GM23338 (cell line): ENCODE measurements at regions not wholly inside any gene's neighbourhood (a gene's known extent, or its start where the extent isn't known, plus 50 kb on each side); places are given as distances from the start of the nearest gene placed in this dataset.

Experiments used
- ATAC-seq: fragments of 200-7000 bp; cut with Tn5 transposase; 3 replicates; pipeline ENCODE4 v1.9.1; 2020
- DNase-seq: peaks from one replicate; pipeline ENCODE4 v3.0.0-alpha.2; 2015; ENCODE audit warnings: low spot score
- H2AFZ ChIP-seq: fragments of 200-600 bp; sonication (generic); 2 replicates; pipeline ENCODE4 v1.8.0; 2016; ENCODE audit warnings: antibody characterized with exemption, mild to moderate bottlenecking, moderate library complexity
- H3F3A ChIP-seq: fragments of 200-600 bp; sonication (generic); replicated peaks from 2 replicates; pipeline ENCODE4 v1.8.0; 2017; ENCODE audit warnings: antibody characterized with exemption, mixed run types, low read depth
- H3K27ac ChIP-seq: fragments of 200-600 bp; sonication (generic); 2 replicates; pipeline ENCODE4 v1.6.1; 2016; ENCODE audit warnings: low read depth
- H3K27me3 ChIP-seq: fragments of 200-600 bp; sonication (generic); 2 replicates; pipeline ENCODE4 v1.8.0; 2016; ENCODE audit warnings: mild to moderate bottlenecking, mixed run types, moderate library complexity; ENCODE audit not compliant: insufficient read depth
- H3K36me3 ChIP-seq: fragments of 200-600 bp; sonication (generic); 2 replicates; pipeline ENCODE4 v1.8.0; 2016; ENCODE audit warnings: mild to moderate bottlenecking; ENCODE audit not compliant: insufficient read depth
- H3K4me1 ChIP-seq: fragments of 200-600 bp; sonication (generic); 2 replicates; pipeline ENCODE4 v1.8.0; 2016; ENCODE audit warnings: mild to moderate bottlenecking, moderate library complexity; ENCODE audit not compliant: insufficient read depth
- H3K4me2 ChIP-seq: fragments of 200-600 bp; sonication (generic); 2 replicates; pipeline ENCODE4 v1.7.1; 2017; ENCODE audit warnings: mixed run types
- H3K4me3 ChIP-seq: fragments of 200-600 bp; sonication (generic); 2 replicates; pipeline ENCODE4 v1.6.1; 2016; ENCODE audit warnings: mixed run types
- H3K79me2 ChIP-seq: fragments of 200-600 bp; sonication (generic); replicated peaks from 2 replicates; pipeline ENCODE4 v1.8.0; 2017; ENCODE audit warnings: mild to moderate bottlenecking; ENCODE audit not compliant: insufficient read depth
- H3K9me2 ChIP-seq: fragments of 200-600 bp; sonication (generic); 2 replicates; pipeline ENCODE4 v1.8.0; 2017; ENCODE audit not compliant: insufficient read depth
- H4K20me1 ChIP-seq: fragments of 200-600 bp; sonication (generic); replicated peaks from 2 replicates; pipeline ENCODE4 v1.8.0; 2017; ENCODE audit warnings: mild to moderate bottlenecking; ENCODE audit not compliant: insufficient read depth
- H3K27ac Mint-ChIP-seq: 2 replicates; pipeline ENCODE4 v1.8.0; 2020; ENCODE audit warnings: inconsistent platforms, mild to moderate bottlenecking, moderate library complexity, mixed read lengths
- H3K27me3 Mint-ChIP-seq: 3 replicates; pipeline ENCODE4 v1.8.0; 2022; ENCODE audit warnings: low read depth, mild to moderate bottlenecking, moderate library complexity, mixed read lengths, inconsistent platforms; ENCODE audit not compliant: insufficient read depth, poor library complexity
- H3K36me3 Mint-ChIP-seq: 3 replicates; pipeline ENCODE4 v1.8.0; 2021; ENCODE audit warnings: low read depth, mild to moderate bottlenecking, inconsistent platforms, moderate library complexity, mixed read lengths
- H3K4me1 Mint-ChIP-seq: 3 replicates; pipeline ENCODE4 v1.8.0; 2020; ENCODE audit warnings: mild to moderate bottlenecking, inconsistent platforms, mixed read lengths
- H3K4me3 Mint-ChIP-seq: 3 replicates; pipeline ENCODE4 v1.8.0; 2021; ENCODE audit warnings: moderate library complexity, mild to moderate bottlenecking, inconsistent platforms, mixed read lengths
- H3K9me3 Mint-ChIP-seq: 3 replicates; pipeline ENCODE4 v1.8.0; 2020; ENCODE audit warnings: moderate library complexity, mild to moderate bottlenecking, inconsistent platforms, mixed read lengths
- CREB1 ChIP-seq: fragments of 250-450 bp; sonication (Bioruptor Pico); IDR thresholded peaks from 2 replicates; pipeline ENCODE4 v1.5.0; 2020; ENCODE audit warnings: low read depth, mild to moderate bottlenecking, moderate library complexity
- CTCF ChIP-seq, 2 experiments: fragments of 200-600 bp in 1 of 2; sonication (generic) in 1 of 2; conservative IDR thresholded peaks; 2 replicates each; pipeline versions ENCODE4 v1.5.1 to v1.6.1; 2016 to 2017; ENCODE audit warnings: antibody characterized with exemption in 2 of 2, low read depth in 2 of 2, mild to moderate bottlenecking in 2 of 2, moderate library complexity in 1 of 2
- EZH2phosphoT487 ChIP-seq: fragments of 200-600 bp; sonication (generic); IDR thresholded peaks from one replicate; pipeline ENCODE4 v1.8.1; 2018; ENCODE audit warnings: antibody characterized with exemption; ENCODE audit not compliant: unreplicated experiment
- JUNB ChIP-seq: IDR thresholded peaks from one replicate; pipeline ENCODE4 v1.6.1; 2016; ENCODE audit warnings: antibody characterized with exemption; ENCODE audit not compliant: unreplicated experiment
- NANOG ChIP-seq: IDR thresholded peaks from 2 replicates; pipeline ENCODE4 v1.6.1; 2016; ENCODE audit warnings: antibody characterized with exemption, borderline replicate concordance
- POLR2AphosphoS5 ChIP-seq: IDR thresholded peaks from 2 replicates; pipeline ENCODE4 v1.6.1; 2016; ENCODE audit warnings: antibody characterized with exemption, low read depth
- REST ChIP-seq: IDR thresholded peaks from one replicate; pipeline ENCODE4 v1.6.1; 2018; ENCODE audit warnings: antibody characterized with exemption; ENCODE audit not compliant: unreplicated experiment
- STAT1 ChIP-seq: IDR thresholded peaks from one replicate; pipeline ENCODE4 v1.6.1; 2016; ENCODE audit warnings: antibody characterized with exemption; ENCODE audit not compliant: unreplicated experiment
- ZNF114 ChIP-seq: fragments of 250-450 bp; sonication (Bioruptor Pico); IDR thresholded peaks from 2 replicates; pipeline ENCODE4 v1.5.0; 2020; ENCODE audit warnings: mild to moderate bottlenecking, moderate library complexity
- ZNF462 ChIP-seq: fragments of 250-450 bp; sonication (Bioruptor Pico); IDR thresholded peaks from 2 replicates; pipeline ENCODE4 v1.5.0; 2020; ENCODE audit warnings: mild to moderate bottlenecking, moderate library complexity

- H3K9me2 ChIP-seq, result no peaks in the 10 kb centered on the region
- Mint-ChIP-seq H3K27me3 (peaks cover 6% of the 10 kb centered on the region), H3K36me3 (peaks cover 32% of the 10 kb centered on the region), H3K4me1 (no peaks in the 10 kb centered on the region), H3K9me3 (peaks cover 94% of the 10 kb centered on the region), H3K4me3 (no peak overlapping the region), H3K27ac (no peak overlapping the region)
- 0 out of 2 replicates have a peak, but pooled peaks cover 18% of the 10 kb centered on the region for H3K36me3 ChIP-seq
- no peak overlapping the region for H3K4me2 ChIP-seq
- H3K27ac ChIP-seq, result no peak overlapping the region
- H3F3A ChIP-seq, result no peaks in the 10 kb centered on the region
- no peaks in the 10 kb centered on the region for H3K79me2 ChIP-seq
- no peak overlapping the region for H2AFZ ChIP-seq
- H4K20me1 ChIP-seq, result no peaks in the 10 kb centered on the region
- no peak for DNase-seq
- no peak for TF ChIP-seq STAT1
- TF ChIP-seq POLR2AphosphoS5, result no peak
- TF ChIP-seq REST, result no peak
- no peak for TF ChIP-seq NANOG
- no peak for TF ChIP-seq CTCF (conservative IDR thresholded peaks at IDR 0.05; ENCODE audit: low read depth in 2 of 2)
- H3K27me3 ChIP-seq, result no peaks in the 10 kb centered on the region
- H3K4me3 ChIP-seq, result no peak overlapping the region
- no peaks in the 10 kb centered on the region for H3K4me1 ChIP-seq
- no peak for ATAC-seq
Measured at GRCh38 chr17:11178581-11178980, 62.4 kb upstream of the SHISA6 start.

- no peaks in the 10 kb centered on the region for H3K4me1 Mint-ChIP-seq
- DNase-seq (no peak), ATAC-seq (no peak)
- Histone ChIP-seq H3K4me2 (no peak overlapping the region), H2AFZ (no peak overlapping the region), H3K4me1 (no peaks in the 10 kb centered on the region), H3K27ac (no peak overlapping the region), H3K4me3 (no peak overlapping the region), H3K79me2 (no peaks in the 10 kb centered on the region), H3F3A (no peaks in the 10 kb centered on the region), H3K36me3 (0 out of 2 replicates have a peak, but pooled peaks cover 18% of the 10 kb centered on the region), H4K20me1 (no peaks in the 10 kb centered on the region), H3K9me2 (no peaks in the 10 kb centered on the region), H3K27me3 (no peaks in the 10 kb centered on the region)
- H3K27ac Mint-ChIP-seq, result no peak overlapping the region
- H3K4me3 Mint-ChIP-seq, result no peak overlapping the region
- H3K9me3 Mint-ChIP-seq, result peaks cover 95% of the 10 kb centered on the region
- peaks cover 39% of the 10 kb centered on the region for H3K36me3 Mint-ChIP-seq
- peaks cover 6% of the 10 kb centered on the region for H3K27me3 Mint-ChIP-seq
- no peak for TF ChIP-seq EZH2phosphoT487
- TF ChIP-seq STAT1, result no peak
- TF ChIP-seq JUNB, result no peak
- no peak for TF ChIP-seq NANOG
- no peak for TF ChIP-seq CREB1 (CRISPR knock-in tag)
- TF ChIP-seq ZNF462 (CRISPR knock-in tag), result no peak
- TF ChIP-seq ZNF114 (CRISPR knock-in tag), result no peak
Measured at GRCh38 chr17:11177340-11177739, 63.7 kb upstream of the SHISA6 start.
